Activated CD4-positive, CD25-positive, alpha-beta regulatory T cell treated with anti-CD3 and anti-CD28 coated beads, Interleukin-2, amount 50 U/mL, for 16 hours (primary cell): ENCODE measurements at regions not wholly inside any gene's neighbourhood (a gene's known extent, or its start where the extent isn't known, plus 50 kb on each side); places are given as distances from the start of the nearest gene placed in this dataset.
"Not testable (repeated sequence)": the region's sequence is repeated elsewhere in the genome, so short reads cannot be mapped to it uniquely, and the experiment has no call there.

ENCODE experiments used
- DNase-seq: peaks from one replicate; pipeline ENCODE4 v3.0.0-alpha.2; 2020; ENCODE audit warnings: low read depth, low spot score

GRCh38 chr2:87349006-87349405 is 327.4 kb upstream of the PLGLB1 start:
- DNase-seq: not testable (repeated sequence)

GRCh38 chr2:87352178-87352934 is 330.7 kb upstream of the PLGLB1 start:
- not testable (repeated sequence) for DNase-seq

- DNase-seq: not testable (repeated sequence)
Measured at GRCh38 chr2:87353408-87353807, 331.8 kb upstream of the PLGLB1 start.

- not testable (repeated sequence) for DNase-seq
Measured at GRCh38 chr2:87354102-87354501, 332.5 kb upstream of the PLGLB1 start.

- DNase-seq: not testable (repeated sequence)
Measured at GRCh38 chr2:87360250-87360649, 338.6 kb upstream of the PLGLB1 start.

- not testable (repeated sequence) for DNase-seq
Measured at GRCh38 chr2:87360927-87361326, 339.3 kb upstream of the PLGLB1 start.

- not testable (repeated sequence) for DNase-seq
Measured at GRCh38 chr2:87361805-87362204, 340.2 kb upstream of the PLGLB1 start.

- DNase-seq: not testable (repeated sequence)
Measured at GRCh38 chr2:87364379-87364778, 342.7 kb upstream of the PLGLB1 start.

GRCh38 chr2:87365038-87365437 is 343.4 kb upstream of the PLGLB1 start:
- DNase-seq: not testable (repeated sequence)

GRCh38 chr2:87386063-87386560 is 361.8 kb upstream of the PLGLB2 start:
- not testable (repeated sequence) for DNase-seq

GRCh38 chr2:87395784-87396183 is 352.1 kb upstream of the PLGLB2 start:
- not testable (repeated sequence) for DNase-seq

GRCh38 chr2:87396551-87397265 is 351.2 kb upstream of the PLGLB2 start:
- DNase-seq: not testable (repeated sequence)

GRCh38 chr2:87397276-87398065 is 350.4 kb upstream of the PLGLB2 start:
- DNase-seq: not testable (repeated sequence)

- not testable (repeated sequence) for DNase-seq
Measured at GRCh38 chr2:87398567-87399305, 349.2 kb upstream of the PLGLB2 start.

- no peak for DNase-seq
Measured at GRCh38 chr2:87401726-87402345, 346.1 kb upstream of the PLGLB2 start.

GRCh38 chr2:87403893-87404175 is 344.1 kb upstream of the PLGLB2 start:
- no peak for DNase-seq

GRCh38 chr2:87404411-87405255 is 343.3 kb upstream of the PLGLB2 start:
- not testable (repeated sequence) for DNase-seq

- not testable (repeated sequence) for DNase-seq
Measured at GRCh38 chr2:87405531-87406216, 342.2 kb upstream of the PLGLB2 start.
